GM04503 (cell line): ENCODE measurements at regions not wholly inside any gene's neighbourhood (a gene's known extent, or its start where the extent isn't known, plus 50 kb on each side); places are given as distances from the start of the nearest gene placed in this dataset.

Experiments
- DNase-seq: peaks from one replicate; pipeline ENCODE4 v3.0.0-alpha.2; 2012; ENCODE audit warnings: low read depth

DNA sequence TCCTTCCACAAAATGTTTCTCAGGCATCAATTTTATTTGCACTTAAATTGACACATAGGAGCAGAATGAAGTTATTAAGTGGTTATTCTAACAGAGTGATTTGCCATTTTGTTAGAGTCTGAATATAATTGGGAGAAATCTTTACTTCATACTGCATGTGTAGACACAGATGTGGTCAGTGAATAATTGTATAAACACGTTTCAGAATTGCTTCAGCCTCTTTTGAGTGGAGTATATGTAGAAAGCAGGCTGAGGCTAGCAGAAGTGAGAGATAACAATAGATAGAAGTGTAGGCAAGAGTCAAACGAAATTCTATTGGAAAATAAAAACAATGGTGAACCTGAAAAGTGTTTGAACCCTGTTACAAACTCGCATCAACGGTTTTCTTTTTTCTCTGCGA is 270.7 kb downstream of the TMEM167A start:
- DNase-seq, result no peak

DNA sequence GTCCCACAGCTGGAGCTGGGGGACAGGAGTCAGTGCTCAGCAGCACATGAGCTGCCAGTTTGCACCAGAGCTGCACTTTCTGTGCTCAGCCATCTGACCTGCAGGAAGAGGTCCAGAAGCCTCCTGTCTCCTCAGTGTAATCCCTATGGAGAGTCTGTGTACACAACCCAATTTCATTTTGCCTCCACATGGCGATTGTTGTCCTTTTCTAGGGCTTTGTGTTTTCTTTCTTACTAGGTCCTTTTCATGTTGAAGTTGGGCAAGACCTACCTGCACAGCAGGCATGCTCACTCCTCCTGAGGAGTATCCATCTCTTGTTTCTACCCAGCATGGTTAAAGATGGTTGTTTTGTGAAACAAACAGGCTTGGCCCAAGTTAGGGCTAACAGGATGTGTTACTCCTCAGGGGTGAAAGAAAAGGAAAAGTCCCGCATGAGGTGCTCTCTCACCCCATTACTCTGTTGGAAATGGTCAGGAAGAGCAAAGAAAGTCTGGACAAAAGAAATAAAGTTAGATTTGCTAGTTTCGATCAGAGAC is 273.0 kb downstream of the TMEM167A start:
- DNase-seq, result no peak

DNA sequence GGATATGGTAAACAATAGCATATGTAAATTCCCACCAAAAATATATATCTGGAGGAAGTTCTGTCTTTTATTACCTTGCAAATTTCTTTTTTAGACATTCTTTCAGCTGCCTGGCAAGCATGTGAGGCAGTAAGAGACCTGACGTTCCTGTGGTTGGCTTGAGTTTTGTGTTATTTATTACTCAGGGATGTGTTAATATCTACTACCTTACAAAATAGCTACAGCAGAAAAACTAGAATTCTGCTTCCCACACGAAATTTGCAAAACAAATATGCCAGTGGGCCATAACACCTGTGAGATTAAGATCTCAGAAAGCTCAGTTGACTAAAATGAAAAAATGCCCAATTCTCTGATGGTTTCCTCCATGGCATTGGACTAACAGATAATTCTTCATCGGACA is 274.2 kb downstream of the TMEM167A start:
- DNase-seq, result no peak

DNA sequence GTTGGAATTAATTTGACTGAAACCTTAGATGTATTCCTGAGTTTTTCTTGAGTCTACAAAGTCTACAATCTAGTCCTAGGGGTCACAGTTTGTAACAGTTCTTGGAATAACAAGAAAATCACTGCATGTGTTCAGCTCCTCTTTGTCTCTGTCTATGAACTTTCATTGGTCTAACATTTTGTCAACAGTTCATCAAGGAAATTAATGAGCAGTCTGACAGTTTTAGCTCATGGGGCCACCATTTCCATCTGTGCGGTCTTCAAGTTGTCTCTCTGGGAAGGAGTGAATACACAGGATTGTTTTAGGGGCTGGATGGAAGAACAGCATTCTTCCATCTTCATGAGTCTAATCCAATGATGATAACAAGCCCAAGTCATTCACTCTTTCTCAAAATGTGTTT is 276.4 kb downstream of the TMEM167A start:
- no peak for DNase-seq

DNA sequence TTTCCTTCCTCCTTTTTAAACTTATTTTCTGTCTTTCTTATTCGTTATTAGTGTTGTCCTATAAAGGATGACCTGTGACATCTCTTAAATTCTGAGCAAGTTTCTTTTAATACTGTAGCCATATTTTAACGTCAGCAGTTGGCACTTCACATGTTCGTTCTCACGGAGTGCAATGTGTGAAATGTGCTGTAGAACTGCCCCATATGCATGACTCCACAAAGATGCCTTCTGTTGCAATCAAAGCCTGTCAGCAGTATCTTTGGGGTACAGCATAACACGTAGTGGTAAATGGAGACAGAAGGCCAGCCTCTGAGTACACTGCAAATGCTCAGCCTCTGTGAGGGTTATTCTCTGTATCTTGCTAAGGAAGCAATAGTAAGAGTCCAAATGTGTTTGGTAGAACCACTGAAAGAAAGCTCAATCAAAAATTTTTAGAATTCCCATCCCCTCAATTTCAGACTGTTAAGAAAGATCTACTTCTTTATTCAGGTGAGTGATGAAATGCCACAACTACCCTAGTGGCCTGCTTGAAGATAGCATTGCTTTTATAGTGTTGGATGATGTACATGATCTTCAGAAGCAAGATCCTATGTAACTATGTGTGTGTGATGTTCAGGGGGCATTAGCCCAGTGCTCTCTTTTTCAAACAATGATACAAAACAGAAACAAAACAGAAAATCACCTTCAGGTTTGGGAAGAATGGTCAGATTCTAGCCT is 277.7 kb downstream of the TMEM167A start:
- DNase-seq, result no peak

DNA sequence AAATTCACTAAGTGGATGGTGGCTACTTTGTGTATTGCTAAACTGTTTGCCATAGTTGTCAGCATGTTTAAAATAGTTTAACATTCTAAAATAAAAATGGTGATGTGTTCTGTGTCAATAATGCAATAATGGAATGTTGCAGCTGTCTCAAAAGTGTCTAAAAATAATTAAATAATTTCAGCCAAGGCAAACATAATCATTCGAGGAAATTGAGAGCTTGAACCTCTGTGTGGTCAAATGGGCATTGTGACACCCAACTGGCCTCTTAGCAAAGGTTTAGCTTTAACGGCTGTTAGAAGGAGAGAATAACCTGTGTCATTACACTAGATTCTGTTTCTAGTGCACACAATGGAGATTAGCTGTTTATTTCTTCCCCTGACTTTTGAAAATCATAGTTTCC is 278.5 kb downstream of the TMEM167A start:
- DNase-seq, result no peak

DNA sequence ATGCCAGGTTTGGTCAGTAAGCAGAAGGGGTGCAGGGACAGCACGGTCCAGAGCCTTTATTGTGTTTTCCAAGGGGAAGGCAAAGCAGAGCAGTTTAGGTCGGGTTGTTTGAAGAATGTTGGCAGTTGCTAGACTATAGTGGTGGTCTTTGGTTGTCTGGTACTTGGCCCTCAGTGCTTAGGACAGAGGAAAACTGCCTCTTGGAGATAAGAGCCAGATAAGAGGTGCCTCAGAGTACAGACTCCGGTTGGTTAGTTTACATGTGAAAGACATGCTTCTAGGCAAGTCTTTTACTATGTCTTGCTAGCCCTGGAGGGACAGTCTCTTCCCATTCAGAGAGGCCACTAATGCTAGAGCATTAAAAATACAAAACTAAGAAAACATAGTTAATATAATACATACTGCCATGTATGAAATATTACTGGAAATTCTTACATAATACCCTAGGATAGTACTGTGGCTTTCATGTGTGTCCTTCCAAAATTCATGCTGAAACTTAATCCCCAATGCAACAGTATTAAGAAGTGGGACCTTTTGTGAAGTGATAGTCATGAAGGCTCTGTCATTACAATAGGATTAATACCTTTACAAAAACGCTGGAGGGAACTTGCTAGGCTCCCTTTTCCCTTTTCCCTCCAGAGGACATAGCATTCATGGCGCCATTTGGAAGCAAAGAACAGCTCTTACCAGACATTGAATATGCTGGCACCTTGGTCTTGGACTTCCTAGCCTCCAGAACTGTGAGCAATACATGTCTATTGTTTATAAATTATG is 280.4 kb downstream of the TMEM167A start:
- no peak for DNase-seq

DNA sequence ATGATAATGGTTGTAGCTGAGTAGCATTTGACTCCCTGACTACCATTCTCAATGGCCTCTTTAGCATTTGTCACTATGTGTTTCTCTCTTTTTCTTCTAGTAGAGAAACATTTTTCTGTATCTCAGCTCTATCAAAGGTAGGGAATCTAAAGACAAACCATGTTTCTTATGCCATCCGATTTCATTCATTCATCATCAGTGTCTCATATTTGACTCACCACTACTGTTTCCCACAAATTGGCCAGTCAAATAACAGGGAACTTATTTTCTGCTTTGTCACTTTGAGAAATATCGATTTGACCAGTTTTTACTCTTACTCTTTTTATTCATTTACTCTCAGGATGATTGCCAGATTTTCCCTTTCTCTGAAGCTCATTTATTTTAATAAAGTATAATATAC is 282.3 kb downstream of the TMEM167A start:
- no peak for DNase-seq

DNA sequence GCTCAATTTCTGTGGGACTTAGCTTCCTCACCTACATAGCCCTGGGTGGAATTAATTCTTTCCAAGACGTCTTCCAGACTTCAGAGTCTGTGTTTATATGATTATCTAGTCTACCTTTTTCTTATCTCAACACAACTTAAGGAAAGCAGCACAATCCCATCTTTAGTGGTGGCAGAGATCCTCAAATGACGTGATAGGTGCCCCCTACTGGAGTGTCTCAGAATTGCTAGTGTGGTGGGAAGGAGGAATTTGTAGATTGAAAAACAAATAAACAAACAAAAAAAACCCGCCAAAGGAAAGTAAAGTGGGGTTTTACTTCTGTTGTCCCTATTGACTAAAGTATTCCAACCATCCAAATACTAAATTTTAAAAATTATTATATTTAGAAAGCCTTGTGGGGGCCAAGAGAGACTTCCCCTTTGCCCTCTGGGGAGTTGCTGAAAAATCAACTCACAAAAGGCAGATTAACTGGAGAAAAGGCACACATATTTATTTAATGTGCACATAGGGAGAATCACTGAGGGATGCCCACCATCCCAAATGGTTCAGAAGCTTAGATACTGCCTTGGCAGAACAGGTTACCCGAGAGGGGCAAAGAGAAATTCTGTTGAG is 283.3 kb downstream of the TMEM167A start:
- no peak for DNase-seq

DNA sequence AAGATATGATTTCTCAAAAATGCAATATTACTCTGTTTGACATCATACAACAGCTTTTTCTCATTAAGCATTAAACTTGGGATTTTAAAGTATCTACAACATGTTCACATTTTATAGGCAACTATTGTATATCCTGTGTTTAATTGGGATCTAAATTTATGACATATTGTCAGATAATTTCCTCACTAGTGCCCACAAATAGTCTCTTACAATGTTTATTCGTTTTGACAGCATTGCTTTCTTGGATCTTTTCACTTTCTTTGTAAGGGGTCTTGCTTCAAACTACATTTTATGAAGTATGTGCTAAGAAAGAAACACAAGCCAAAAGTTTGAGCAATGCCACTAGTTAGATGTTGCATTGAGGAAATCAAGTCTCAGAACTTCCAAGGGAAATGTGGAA is 285.1 kb downstream of the TMEM167A start:
- no peak for DNase-seq

DNA sequence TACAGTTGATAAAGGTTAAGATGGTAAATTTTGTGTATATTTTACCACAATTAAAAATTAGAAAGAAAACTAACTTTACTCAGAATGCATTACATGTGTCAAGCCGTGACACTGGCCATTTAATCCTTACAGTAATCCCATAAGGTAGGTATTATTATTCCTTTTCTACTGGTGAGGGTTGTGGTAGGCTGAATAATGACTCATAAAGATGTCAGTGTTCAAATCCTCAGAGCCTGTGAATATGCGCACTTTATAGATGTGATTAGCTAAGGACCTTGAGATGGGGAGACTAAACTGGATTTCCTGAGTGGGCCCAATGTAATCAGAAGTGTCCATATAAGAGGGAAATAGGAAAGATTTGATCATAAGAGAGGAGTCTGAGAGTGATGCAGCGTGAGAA is 288.1 kb downstream of the TMEM167A start:
- DNase-seq, result no peak

DNA sequence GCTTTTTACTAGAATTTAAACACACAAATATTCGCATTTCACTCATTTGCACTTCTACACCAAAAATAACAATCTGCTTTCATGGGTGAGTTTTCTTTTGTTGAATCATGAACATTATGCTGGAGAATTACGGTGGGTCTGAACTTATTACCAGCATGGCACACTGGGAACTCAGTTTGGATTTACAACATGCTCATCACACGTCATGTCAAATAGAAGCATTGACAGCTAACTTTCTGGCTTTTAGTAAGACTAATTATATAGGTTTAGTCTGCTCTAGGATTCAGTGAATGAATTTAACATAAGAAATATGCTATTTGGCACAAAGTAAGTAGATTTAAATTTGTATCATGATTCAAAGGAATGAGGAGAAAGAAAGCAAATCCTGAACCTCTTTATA is 290.4 kb downstream of the TMEM167A start:
- no peak for DNase-seq

DNA sequence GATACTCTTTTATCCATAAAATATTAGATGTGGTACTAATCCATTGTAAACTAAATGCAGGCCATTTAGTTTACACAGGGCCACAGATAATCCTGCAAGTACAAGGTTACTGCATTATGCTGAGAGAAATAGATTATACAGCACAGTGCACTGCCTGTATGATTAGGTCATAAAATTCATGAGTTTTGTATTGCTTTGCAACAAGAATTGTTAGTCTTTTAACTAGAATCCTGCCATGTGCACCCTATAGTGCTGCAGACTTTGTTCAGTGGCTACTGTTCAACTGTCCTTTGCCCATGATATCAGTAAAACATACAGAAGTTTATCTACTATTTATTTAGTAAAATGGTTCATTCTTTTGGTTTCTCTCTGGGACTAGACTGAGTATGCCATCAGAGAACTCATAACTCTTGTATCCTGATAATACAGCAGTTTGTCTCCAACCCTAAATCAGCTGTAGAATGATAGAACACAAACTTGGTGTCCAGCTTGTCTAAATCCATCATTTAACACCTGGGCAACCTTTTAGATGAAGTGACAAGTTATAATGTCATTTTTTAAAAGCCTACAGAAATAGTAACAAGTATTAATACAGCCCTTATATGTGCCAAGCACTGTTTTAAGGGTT is 291.2 kb downstream of the TMEM167A start:
- no peak for DNase-seq

DNA sequence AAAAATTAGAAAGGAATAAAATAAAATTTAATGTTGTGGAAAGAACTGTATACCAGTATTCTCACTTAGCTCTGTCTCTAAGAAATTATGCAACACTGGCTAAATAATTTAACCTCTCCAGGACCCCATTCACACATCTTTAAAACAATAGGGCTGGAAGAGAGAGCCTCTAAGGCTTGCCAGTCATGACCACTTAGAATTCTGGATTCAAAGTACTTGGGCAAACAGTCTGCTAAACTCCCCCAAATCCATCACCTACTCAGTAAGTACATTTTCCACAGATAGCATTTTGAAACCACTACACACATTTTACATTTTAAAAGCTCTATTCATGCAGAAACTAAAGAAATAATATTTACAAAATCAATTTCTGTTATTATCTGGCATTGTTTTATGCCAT is 291.7 kb downstream of the TMEM167A start:
- no peak for DNase-seq

DNA sequence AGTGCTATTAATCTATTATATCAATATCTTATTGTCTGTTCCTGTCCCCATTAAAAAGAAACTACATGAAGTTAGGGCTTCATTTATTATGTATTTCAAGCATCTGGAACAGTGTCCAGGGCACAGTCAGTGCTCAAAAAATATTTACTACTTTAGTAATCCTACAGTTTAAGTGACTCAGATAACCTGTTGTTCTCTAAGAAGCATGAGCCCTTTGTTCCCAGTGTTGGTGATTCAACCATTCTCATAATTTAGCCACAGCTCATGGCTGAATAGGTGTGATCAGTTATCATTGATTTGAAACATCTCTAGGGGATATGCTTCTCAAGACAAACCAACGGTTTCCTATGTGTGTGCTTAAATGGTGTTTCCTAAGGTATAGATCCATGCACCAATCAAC is 292.7 kb downstream of the TMEM167A start:
- no peak for DNase-seq

DNA sequence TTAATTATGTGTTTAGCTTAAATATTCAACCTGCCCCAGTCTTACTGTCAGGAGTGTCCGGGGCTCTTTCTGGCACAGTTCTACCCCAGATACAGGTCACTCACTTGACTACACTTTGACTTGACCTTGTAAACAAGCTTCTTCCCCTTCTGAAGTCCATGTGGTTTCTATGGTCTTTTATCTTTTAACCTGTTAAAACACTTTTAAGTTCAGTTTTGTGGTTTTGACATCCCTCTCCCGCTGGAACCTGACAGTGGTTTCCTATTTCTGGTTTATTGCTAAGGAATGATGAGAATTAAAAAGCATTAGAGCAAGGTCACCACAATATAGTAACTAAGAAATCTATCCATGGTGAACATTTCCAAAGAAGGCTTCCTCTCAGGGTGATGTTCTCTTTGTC is 300.1 kb downstream of the TMEM167A start:
- no peak for DNase-seq

DNA sequence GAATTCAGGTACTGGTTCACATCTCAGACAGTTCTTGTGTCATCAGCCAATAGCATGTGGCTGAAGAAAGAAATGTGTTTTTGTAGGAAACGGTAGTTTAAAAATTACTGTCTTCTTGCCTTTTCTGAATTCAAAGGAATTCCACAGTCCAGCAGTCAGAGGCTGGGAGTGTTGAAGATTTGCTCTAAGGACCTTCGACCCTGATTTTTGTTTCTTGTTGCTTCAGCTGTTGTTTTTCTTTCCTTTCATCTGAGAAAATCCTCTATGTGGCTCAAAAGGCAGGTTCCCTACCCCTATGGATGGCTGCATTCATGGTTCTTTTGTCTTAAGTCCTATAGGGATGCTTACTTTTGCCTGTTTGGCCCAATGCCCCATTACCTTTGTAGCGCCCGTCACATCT is 304.9 kb downstream of the TMEM167A start:
- DNase-seq, result no peak

DNA sequence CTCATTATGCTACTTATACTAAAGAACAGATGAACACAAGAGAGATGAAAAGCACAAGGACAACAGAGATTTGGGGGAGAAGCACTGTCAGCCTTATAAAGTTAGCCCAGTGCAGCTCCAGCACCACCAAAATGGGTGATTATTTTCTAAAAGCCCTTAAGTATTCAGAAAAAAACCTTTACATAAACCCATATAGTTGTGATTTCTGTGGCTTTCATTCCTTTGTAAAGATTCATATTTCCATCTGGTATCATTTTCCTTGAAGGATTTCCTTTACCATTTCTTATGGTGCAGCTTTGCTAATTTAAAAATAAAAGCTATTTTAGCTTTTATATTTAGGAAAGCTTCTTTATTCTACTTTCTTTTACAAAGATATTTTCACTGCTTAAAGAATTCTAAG is 311.0 kb downstream of the TMEM167A start:
- DNase-seq, result no peak

DNA sequence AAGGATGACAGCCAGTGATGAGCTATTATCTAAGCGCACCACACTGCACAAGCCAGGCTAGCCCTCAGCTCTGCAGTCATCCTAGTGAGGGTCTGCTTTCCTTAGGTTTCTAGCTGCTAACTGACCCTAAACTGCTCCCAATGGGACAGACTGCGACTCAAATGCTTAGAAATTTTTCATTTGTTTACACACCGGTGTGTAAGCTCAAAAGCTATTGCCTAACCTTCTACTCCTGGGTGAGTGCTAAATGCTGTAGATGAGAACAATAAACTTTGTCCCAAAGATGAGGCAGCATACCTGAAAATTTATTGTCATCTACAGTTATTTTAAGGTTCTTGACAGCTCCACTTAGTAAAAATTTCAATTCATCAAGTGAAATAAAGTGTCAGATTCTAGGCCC is 311.4 kb downstream of the TMEM167A start:
- DNase-seq, result no peak

DNA sequence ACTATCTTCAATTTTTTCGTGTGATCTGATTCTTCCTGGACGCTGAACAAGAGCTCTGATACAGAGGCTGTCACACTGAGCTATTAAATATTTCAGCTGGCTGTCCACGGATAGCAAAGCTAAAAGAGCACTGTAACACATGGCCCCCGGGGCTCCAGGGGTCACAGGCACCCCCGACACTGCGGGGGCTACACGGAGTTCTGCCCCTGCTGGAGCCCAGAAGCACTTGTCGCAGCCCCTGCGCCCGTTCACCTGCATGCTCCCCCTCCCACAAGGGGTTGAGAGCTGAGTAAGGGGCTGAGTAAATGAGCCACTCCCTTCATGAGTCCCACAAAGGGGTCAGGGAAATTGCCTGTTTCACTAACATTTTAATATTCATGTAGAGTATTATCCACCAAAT is 316.3 kb downstream of the TMEM167A start:
- DNase-seq, result no peak

DNA sequence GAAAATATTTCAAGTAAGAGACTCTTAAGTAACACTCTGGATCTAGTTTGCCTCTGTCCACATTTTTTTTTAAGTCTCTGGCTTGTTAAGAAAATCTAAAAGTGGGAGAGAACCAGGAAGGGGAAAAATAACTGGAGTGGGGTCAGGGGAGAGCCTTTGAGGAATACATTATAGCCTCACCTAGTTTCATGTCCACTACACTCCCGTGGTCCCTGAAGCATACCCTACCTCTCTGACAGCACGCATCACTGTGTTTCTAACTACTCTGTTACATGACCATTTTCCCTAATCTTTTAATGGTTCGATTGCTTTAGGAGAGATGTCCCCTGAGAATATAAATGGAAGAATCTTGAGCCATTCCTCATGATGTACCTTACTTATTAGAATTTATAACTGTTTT is 318.3 kb downstream of the TMEM167A start:
- no peak for DNase-seq

DNA sequence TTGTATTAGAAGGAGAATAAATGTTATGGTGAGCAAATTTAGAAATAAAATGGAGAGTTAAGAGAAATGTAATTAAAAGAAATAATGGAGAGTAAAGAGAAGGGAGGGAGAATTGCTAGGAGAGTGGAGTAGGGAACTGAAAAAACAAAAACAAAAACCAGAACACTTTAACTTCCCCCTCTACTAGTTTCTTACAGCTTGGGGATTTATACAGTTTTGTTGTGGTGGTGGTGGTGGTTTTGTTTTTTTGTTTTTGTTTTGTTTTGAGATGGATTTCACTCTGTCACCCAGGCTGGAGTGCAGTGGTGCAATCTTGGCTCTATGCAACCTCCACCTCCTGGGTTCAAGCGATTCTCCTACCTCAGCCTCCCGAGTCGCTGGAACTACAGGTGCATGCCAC is 322.4 kb downstream of the TMEM167A start:
- no peak for DNase-seq
